ENCODE measurements at regions not wholly inside any gene's neighbourhood (a gene's known extent, or its start where the extent isn't known, plus 50 kb on each side); places are given as distances from the start of the nearest gene placed in this dataset.

GRCh38 chr14:26128931-26129671, 468.7 kb downstream of the NOVA1 start:
- H3K4me1 ChIP-seq (ENCODE audit: low read length), result peaks cover 21% of the 10 kb centered on the region
- no peak overlapping the region for H2AFZ ChIP-seq (ENCODE audit: low read depth, low read length)
- H3K4me2 ChIP-seq (ENCODE audit: low read length), result peak overlapping the region; percentile 15; the same call in 1 of the 2 replicates
- H3K9ac ChIP-seq (ENCODE audit: low read length), result no peak overlapping the region
- H4K20me1 ChIP-seq (ENCODE audit: insufficient read depth, low read length), result no peaks in the 10 kb centered on the region
- no peaks in the 10 kb centered on the region for H3K27me3 ChIP-seq (ENCODE audit: low read depth, low read length)
- no peak for TF ChIP-seq CTCF (IDR thresholded peaks at IDR 0.05; ENCODE audit: low read depth, low read length)
- no peak for TF ChIP-seq EZH2phosphoT487 (IDR thresholded peaks at IDR 0.05; ENCODE audit: low read depth)
- H3K36me3 ChIP-seq (replicated peaks; ENCODE audit: low read depth, low read length), result no peaks in the 10 kb centered on the region
- H3K9me3 ChIP-seq (ENCODE audit: insufficient read depth, low read length), result no peaks in the 10 kb centered on the region
- no peaks in the 10 kb centered on the region for H3K79me2 ChIP-seq (ENCODE audit: low read length)
- peak overlapping the region; percentile 15; the same call in 1 of the 2 replicates for H3K27ac ChIP-seq (ENCODE audit: low read length)
- no peak overlapping the region for H3K4me3 ChIP-seq (ENCODE audit: low read length)

DNA sequence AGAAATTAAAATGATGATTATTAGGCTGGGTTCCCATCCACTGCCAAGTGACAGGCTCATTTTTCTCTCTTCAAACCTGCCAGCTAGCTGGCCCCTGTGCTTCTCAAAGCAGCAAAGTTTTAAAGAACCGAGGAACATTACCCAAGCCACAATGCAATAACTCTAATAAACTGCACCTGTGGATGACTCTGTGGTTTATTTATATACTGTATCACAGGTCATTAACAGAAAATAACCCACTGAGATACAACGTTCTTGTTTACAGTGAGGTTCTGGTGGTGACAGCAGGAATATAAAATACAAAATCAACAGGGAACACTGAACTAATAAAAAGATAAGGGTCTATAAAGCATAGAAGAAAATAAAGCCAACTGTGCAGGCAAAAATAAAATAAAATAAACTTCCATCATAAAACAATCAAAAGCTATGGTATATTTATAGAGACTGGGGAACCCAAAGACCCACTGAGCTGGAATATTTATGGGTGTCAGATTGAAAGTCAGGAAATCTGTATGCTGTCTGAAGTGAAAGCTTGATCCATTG, 472.9 kb downstream of the NOVA1 start:
- Histone ChIP-seq H3K9ac (ENCODE audit: low read length) (no peak overlapping the region), H2AFZ (ENCODE audit: low read depth, low read length) (no peak overlapping the region), H3K79me2 (ENCODE audit: low read length) (no peaks in the 10 kb centered on the region), H3K9me3 (ENCODE audit: insufficient read depth, low read length) (no peaks in the 10 kb centered on the region), H3K4me3 (ENCODE audit: low read length) (no peak overlapping the region), H3K36me3 (replicated peaks; ENCODE audit: low read depth, low read length) (no peaks in the 10 kb centered on the region), H3K27me3 (ENCODE audit: low read depth, low read length) (0 out of 2 replicates have a peak, but pooled peaks cover 2% of the 10 kb centered on the region), H3K4me1 (ENCODE audit: low read length) (peaks cover 12% of the 10 kb centered on the region), H3K4me2 (ENCODE audit: low read length) (no peak overlapping the region), H4K20me1 (ENCODE audit: insufficient read depth, low read length) (no peaks in the 10 kb centered on the region), H3K27ac (ENCODE audit: low read length) (no peak overlapping the region)
- TF ChIP-seq CTCF (IDR thresholded peaks at IDR 0.05; ENCODE audit: low read depth, low read length) (no peak), EZH2phosphoT487 (IDR thresholded peaks at IDR 0.05; ENCODE audit: low read depth) (no peak)

DNA sequence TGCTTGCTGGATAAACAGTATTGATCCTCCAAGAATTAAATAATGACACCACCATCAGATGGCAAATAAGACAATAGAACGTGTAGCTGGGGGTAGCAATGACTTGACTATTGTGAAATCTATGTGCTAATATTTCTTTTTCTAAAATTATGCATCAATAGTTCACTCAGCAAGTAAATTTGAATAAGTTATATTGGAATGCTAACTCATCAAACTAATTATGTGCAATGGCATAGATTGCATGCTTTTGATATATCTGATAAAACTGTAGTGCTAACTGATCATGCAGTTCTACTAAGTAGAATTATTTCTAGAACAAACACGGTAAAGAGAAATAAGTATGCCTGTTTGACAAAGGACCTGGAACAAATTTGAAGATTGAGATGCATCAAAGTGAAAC, 474.4 kb downstream of the NOVA1 start:
- Histone ChIP-seq H3K9me3 (ENCODE audit: insufficient read depth, low read length) (no peaks in the 10 kb centered on the region), H3K4me1 (ENCODE audit: low read length) (no peaks in the 10 kb centered on the region), H3K4me2 (ENCODE audit: low read length) (no peak overlapping the region), H3K27ac (ENCODE audit: low read length) (no peak overlapping the region), H3K27me3 (ENCODE audit: low read depth, low read length) (0 out of 2 replicates have a peak, but pooled peaks cover 2% of the 10 kb centered on the region), H4K20me1 (ENCODE audit: insufficient read depth, low read length) (no peaks in the 10 kb centered on the region), H3K36me3 (replicated peaks; ENCODE audit: low read depth, low read length) (no peaks in the 10 kb centered on the region), H3K9ac (ENCODE audit: low read length) (no peak overlapping the region), H2AFZ (ENCODE audit: low read depth, low read length) (no peak overlapping the region), H3K79me2 (ENCODE audit: low read length) (no peaks in the 10 kb centered on the region), H3K4me3 (ENCODE audit: low read length) (no peak overlapping the region)
- TF ChIP-seq EZH2phosphoT487 (IDR thresholded peaks at IDR 0.05; ENCODE audit: low read depth) (no peak), CTCF (IDR thresholded peaks at IDR 0.05; ENCODE audit: low read depth, low read length) (no peak)

GRCh38 chr14:26121181-26121580, 476.7 kb downstream of the NOVA1 start:
- Histone ChIP-seq H2AFZ (ENCODE audit: low read depth, low read length) (no peak overlapping the region), H3K4me2 (ENCODE audit: low read length) (no peak overlapping the region), H3K27me3 (ENCODE audit: low read depth, low read length) (0 out of 2 replicates have a peak, but pooled peaks cover 2% of the 10 kb centered on the region), H3K27ac (ENCODE audit: low read length) (no peak overlapping the region), H3K4me3 (ENCODE audit: low read length) (no peak overlapping the region), H3K9ac (ENCODE audit: low read length) (no peak overlapping the region), H3K79me2 (ENCODE audit: low read length) (no peaks in the 10 kb centered on the region), H3K36me3 (replicated peaks; ENCODE audit: low read depth, low read length) (no peaks in the 10 kb centered on the region), H3K4me1 (ENCODE audit: low read length) (no peaks in the 10 kb centered on the region), H3K9me3 (ENCODE audit: insufficient read depth, low read length) (no peaks in the 10 kb centered on the region), H4K20me1 (ENCODE audit: insufficient read depth, low read length) (no peaks in the 10 kb centered on the region)
- TF ChIP-seq CTCF (IDR thresholded peaks at IDR 0.05; ENCODE audit: low read depth, low read length) (no peak), EZH2phosphoT487 (IDR thresholded peaks at IDR 0.05; ENCODE audit: low read depth) (no peak)
